C4-2B (cell line): ENCODE measurements at regions not wholly inside any gene's neighbourhood (a gene's known extent, or its start where the extent isn't known, plus 50 kb on each side); places are given as distances from the start of the nearest gene placed in this dataset.

ENCODE experiments used
- ZFX ChIP-seq: fragments of 450-650 bp; IDR thresholded peaks from 2 replicates; pipeline ENCODE4 v1.6.1; 2017
- TF ChIP-seq, protein P1 (sequence below): fragments of 450-650 bp; conservative IDR thresholded peaks from 2 replicates; pipeline ENCODE4 v1.5.1; 2017; ENCODE audit warnings: mild to moderate bottlenecking

DNA sequence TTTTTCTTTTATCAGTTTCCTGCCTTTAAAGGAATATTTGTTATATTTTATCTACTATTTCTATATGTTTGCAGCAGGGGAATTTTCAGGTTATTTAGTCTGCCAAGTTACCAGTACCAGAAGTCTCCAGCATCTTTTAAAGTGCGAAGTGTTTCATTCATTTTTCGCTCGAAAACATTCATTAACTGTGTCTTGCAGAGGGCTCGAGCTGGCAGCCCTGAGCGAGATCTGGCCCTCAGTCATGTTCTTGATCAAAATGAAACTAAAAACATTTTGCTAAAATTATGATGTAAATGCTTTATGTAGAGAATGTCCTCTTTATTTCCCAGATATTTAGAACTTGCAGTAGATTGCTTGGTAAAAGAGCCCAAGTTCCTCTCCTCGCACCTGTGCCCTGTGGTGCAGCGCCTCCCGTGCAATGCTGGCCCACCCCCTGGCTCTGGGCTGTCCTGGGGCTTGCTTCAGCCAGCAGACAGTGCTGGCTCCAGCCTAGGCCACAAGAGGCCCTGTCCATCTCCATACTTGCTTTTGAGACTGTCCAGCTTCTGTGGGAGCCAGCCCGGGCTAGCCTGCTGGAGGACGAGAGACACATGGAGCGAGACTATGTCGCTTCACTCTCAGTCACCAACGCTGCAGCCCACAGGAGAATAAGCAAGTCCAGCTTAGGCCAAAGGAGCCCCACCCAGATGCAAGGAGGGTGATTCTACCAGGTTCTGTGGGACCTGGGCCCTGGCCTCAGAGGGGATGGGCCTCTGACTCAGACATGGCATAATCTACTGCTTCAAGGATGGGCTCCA lies 71.9 kb upstream of the PRR23E start:
- TF ChIP-seq, protein P1, sequence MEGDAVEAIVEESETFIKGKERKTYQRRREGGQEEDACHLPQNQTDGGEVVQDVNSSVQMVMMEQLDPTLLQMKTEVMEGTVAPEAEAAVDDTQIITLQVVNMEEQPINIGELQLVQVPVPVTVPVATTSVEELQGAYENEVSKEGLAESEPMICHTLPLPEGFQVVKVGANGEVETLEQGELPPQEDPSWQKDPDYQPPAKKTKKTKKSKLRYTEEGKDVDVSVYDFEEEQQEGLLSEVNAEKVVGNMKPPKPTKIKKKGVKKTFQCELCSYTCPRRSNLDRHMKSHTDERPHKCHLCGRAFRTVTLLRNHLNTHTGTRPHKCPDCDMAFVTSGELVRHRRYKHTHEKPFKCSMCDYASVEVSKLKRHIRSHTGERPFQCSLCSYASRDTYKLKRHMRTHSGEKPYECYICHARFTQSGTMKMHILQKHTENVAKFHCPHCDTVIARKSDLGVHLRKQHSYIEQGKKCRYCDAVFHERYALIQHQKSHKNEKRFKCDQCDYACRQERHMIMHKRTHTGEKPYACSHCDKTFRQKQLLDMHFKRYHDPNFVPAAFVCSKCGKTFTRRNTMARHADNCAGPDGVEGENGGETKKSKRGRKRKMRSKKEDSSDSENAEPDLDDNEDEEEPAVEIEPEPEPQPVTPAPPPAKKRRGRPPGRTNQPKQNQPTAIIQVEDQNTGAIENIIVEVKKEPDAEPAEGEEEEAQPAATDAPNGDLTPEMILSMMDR: no peak
- no peak for TF ChIP-seq ZFX
